Transverse colon (tissue), 4 donors: ENCODE measurements at regions not wholly inside any gene's neighbourhood (a gene's known extent, or its start where the extent isn't known, plus 50 kb on each side); places are given as distances from the start of the nearest gene placed in this dataset.

Experiments used
- POLR2AphosphoS5 ChIP-seq, 3 donors: sonication (generic); formaldehyde crosslinking; IDR thresholded peaks; one replicate each; pipeline ENCODE4 v1.6.1; 2016; ENCODE audit warnings: antibody characterized with exemption in 3 of 3
- TF ChIP-seq, protein P1 (sequence below), 5 experiments: fragments of 200-600 bp in 3 of 5; fragments of 450-650 bp in 2 of 5; sonication (generic) in 3 of 5; IDR thresholded peaks; 1 replicate in 2 of 5; 2 replicates in 3 of 5; pipeline ENCODE4 v1.5.1; 2016 to 2017; ENCODE audit warnings: antibody characterized with exemption in 5 of 5, inconsistent platforms in 3 of 5, mild to moderate bottlenecking in 2 of 5, moderate library complexity in 1 of 5

DNA sequence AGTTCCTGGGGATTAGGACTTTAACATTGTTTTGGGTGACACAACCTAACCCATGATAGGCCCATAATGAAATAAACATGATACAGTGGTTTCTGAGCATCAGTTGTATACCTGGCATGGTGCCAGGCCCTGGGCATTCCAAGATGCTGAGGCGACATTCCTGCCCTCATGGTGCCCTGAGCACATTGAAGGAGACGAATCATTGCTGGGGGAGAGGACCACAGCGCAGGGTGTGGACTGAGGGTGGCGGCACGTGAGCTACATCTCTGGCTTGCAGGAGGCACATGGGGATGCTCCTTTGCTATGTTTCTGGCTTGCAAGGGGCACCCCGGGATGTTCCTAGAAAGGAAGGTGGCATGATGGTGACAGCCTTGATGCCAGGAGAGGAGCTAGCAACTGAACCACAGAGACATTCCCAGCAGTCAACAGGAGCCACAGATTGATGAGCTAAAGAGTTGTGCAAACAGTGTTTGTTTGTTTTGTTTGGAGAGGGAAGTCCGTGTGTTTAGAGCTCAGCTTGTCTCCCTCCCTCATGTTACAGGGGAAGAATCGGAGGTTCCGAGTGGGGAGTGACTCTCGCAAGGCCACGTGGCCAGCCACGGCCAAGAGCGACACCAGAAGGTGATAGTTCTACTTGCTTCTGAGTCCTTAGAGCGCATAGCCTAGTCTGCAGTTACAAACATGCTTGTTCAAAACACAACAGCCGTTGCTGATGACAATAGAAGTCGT is 106.4 kb downstream of the MIAT start:
- TF ChIP-seq, protein P1, sequence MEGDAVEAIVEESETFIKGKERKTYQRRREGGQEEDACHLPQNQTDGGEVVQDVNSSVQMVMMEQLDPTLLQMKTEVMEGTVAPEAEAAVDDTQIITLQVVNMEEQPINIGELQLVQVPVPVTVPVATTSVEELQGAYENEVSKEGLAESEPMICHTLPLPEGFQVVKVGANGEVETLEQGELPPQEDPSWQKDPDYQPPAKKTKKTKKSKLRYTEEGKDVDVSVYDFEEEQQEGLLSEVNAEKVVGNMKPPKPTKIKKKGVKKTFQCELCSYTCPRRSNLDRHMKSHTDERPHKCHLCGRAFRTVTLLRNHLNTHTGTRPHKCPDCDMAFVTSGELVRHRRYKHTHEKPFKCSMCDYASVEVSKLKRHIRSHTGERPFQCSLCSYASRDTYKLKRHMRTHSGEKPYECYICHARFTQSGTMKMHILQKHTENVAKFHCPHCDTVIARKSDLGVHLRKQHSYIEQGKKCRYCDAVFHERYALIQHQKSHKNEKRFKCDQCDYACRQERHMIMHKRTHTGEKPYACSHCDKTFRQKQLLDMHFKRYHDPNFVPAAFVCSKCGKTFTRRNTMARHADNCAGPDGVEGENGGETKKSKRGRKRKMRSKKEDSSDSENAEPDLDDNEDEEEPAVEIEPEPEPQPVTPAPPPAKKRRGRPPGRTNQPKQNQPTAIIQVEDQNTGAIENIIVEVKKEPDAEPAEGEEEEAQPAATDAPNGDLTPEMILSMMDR (IDR thresholded peaks at IDR 0.05): no peak
- TF ChIP-seq POLR2AphosphoS5 (IDR thresholded peaks at IDR 0.05): no peak
